ENCODE measurements at regions not wholly inside any gene's neighbourhood (a gene's known extent, or its start where the extent isn't known, plus 50 kb on each side); places are given as distances from the start of the nearest gene placed in this dataset.

GRCh38 chr14:36424478-36425102 is 95.4 kb downstream of the NKX2-1 start:
- TF ChIP-seq, protein P1, sequence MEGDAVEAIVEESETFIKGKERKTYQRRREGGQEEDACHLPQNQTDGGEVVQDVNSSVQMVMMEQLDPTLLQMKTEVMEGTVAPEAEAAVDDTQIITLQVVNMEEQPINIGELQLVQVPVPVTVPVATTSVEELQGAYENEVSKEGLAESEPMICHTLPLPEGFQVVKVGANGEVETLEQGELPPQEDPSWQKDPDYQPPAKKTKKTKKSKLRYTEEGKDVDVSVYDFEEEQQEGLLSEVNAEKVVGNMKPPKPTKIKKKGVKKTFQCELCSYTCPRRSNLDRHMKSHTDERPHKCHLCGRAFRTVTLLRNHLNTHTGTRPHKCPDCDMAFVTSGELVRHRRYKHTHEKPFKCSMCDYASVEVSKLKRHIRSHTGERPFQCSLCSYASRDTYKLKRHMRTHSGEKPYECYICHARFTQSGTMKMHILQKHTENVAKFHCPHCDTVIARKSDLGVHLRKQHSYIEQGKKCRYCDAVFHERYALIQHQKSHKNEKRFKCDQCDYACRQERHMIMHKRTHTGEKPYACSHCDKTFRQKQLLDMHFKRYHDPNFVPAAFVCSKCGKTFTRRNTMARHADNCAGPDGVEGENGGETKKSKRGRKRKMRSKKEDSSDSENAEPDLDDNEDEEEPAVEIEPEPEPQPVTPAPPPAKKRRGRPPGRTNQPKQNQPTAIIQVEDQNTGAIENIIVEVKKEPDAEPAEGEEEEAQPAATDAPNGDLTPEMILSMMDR (IDR thresholded peaks at IDR 0.05 in 8 of 11, conservative IDR thresholded peaks at IDR 0.05 in 3 of 11) = no peak
- TF ChIP-seq POLR2A (IDR thresholded peaks at IDR 0.05) = no peak

Data from spleen (tissue), 7 donors.